RWPE1 (cell line): ENCODE measurements at regions not wholly inside any gene's neighbourhood (a gene's known extent, or its start where the extent isn't known, plus 50 kb on each side); places are given as distances from the start of the nearest gene placed in this dataset.

Experiments used
- CTCF ChIA-PET: fragments of 350-600 bp; sonication (Branson Sonifier 250); formaldehyde crosslinking; extraction: SDS; loops from one replicate; lab custom pipeline; 2021; lab: Yijun Ruan, JAX
- POLR2A ChIA-PET: fragments of 400-600 bp; formaldehyde crosslinking; extraction: SDS; loops from one replicate; lab custom pipeline; 2020; ENCODE audit warnings: antibody characterized with exemption; ENCODE audit not compliant: low non-redundant PET; lab: Yijun Ruan, JAX
- DNase-seq: peaks from one replicate; pipeline ENCODE4 v3.0.0; 2012; ENCODE audit warnings: low spot score
- H3K27ac ChIP-seq: fragments of 450-650 bp; 2 replicates; pipeline ENCODE4 v1.5.1; 2017
- TF ChIP-seq, protein P1 (sequence below): fragments of 450-650 bp; conservative IDR thresholded peaks from 2 replicates; pipeline ENCODE4 v1.5.1; 2017; ENCODE audit warnings: low read depth, mild to moderate bottlenecking

- H3K27ac ChIP-seq: no peak overlapping the region
- TF ChIP-seq, protein P1, sequence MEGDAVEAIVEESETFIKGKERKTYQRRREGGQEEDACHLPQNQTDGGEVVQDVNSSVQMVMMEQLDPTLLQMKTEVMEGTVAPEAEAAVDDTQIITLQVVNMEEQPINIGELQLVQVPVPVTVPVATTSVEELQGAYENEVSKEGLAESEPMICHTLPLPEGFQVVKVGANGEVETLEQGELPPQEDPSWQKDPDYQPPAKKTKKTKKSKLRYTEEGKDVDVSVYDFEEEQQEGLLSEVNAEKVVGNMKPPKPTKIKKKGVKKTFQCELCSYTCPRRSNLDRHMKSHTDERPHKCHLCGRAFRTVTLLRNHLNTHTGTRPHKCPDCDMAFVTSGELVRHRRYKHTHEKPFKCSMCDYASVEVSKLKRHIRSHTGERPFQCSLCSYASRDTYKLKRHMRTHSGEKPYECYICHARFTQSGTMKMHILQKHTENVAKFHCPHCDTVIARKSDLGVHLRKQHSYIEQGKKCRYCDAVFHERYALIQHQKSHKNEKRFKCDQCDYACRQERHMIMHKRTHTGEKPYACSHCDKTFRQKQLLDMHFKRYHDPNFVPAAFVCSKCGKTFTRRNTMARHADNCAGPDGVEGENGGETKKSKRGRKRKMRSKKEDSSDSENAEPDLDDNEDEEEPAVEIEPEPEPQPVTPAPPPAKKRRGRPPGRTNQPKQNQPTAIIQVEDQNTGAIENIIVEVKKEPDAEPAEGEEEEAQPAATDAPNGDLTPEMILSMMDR: no peak
- no peak for DNase-seq
- ChIA-PET POLR2A (no interaction called here), CTCF (no interaction called here)
These were observed 974.0 kb upstream of the GJE1 start for GRCh38 chr6:141158740-141159139.

DNA sequence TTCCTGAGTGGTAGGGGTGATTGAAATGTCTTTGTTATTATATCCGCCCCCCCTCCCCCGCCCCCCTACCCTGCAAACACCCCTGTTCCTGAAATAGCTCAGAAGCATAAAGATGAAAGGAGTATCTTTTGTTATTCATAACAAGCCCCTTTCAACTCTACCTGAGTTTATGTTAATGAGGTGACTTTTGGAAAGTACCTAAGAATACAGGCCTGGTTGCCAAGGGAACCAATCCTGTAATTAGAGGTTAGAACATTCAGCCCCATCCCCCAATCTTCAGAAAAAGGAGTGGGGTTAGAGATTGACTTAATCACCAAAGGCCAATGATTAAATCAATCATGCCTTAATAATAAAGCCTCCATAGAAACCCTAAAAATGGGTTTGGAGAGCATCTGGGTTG is 979.2 kb upstream of the GJE1 start:
- H3K27ac ChIP-seq: no peak overlapping the region
- DNase-seq: no peak
- CTCF ChIA-PET: no interaction called here
- TF ChIP-seq, protein P1: no peak
- POLR2A ChIA-PET: no interaction called here

DNA sequence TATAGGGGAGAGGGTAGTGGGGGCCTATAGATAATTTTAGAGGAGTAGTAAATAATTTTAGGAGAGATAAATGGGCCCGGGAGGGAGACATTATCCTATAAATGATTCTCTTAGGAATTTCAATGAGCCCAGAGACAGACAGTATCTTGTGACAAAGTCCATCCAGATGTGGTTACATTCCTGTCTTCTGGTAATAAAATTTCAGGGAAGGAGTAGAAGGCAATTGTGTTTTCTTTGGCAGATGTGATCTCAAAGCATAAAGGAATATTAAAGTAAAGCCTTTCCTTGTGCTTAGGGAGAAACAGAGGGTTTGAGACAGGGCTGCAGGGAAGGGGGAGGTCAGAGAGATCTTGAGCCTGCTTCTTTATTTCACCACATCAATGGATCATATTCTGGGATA is 979.8 kb upstream of the GJE1 start:
- TF ChIP-seq, protein P1: no peak
- CTCF ChIA-PET: no interaction called here
- H3K27ac ChIP-seq: no peak overlapping the region
- no peak for DNase-seq
- POLR2A ChIA-PET: no interaction called here

- ChIA-PET CTCF (no interaction called here), POLR2A (no interaction called here)
- no peak overlapping the region for H3K27ac ChIP-seq
- DNase-seq: no peak
- TF ChIP-seq, protein P1: no peak
These were observed 980.9 kb upstream of the GJE1 start for GRCh38 chr6:141151710-141152417.

DNA sequence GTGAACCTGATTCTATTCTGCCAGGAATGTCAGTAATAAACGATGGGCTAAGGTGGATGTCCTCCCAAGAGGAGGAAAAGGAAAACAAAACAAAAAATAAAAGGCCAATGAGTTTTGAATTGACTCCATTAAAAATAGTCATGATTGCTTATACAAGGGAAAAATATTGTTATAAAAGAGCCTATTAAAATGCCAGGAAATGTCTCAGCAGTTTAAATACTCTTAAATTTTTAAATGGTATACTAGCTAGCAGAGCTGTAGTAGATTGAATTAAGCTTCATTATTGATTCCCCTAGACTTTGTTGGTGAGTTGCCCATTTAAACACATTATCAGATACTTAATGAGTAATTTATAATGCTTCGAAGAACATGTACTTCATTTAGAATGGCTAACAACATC is 990.9 kb upstream of the GJE1 start:
- CTCF ChIA-PET: no interaction called here
- DNase-seq: no peak
- TF ChIP-seq, protein P1: no peak
- H3K27ac ChIP-seq: no peak overlapping the region
- POLR2A ChIA-PET: no interaction called here

DNA sequence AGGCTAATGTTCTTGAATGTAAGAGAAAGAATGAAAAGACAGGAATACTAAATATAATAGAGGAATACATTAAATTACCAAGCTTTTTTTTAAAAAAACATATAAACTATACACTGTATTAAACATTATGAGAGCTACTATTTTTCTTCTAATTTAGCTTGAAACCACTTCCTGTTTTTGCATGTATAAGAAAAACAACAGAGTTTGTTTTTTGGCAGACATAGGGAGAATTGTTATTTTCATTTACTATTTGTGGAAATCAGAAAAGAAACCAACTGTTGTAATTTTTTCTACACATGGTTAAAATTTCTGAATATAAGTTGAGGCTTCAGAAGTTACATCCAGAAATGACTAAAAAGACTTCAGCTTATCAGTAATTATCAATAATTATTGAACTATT is 991.8 kb upstream of the GJE1 start:
- no peak overlapping the region for H3K27ac ChIP-seq
- CTCF ChIA-PET: interaction anchor here (0.6 kb wide), 1 partner anchor 14 kb away, joined by 3 read pairs; no protein-coding TSS in a partner anchor
- no peak for DNase-seq
- TF ChIP-seq, protein P1: no peak
- POLR2A ChIA-PET: no interaction called here
